GM19193 (cell line): ENCODE measurements at regions not wholly inside any gene's neighbourhood (a gene's known extent, or its start where the extent isn't known, plus 50 kb on each side); places are given as distances from the start of the nearest gene placed in this dataset.

ENCODE experiments used
- POLR2A ChIP-seq: IDR thresholded peaks from 4 replicates; pipeline ENCODE4 v1.6.1; 2011; ENCODE audit not compliant: insufficient read depth, insufficient read length; ENCODE audit errors: extremely low read depth

GRCh38 chr6:112881828-112882780 is 535.0 kb downstream of the RFPL4B start:
- no peak for TF ChIP-seq POLR2A

GRCh38 chr6:112883095-112883494 is 536.0 kb downstream of the RFPL4B start:
- TF ChIP-seq POLR2A, result no peak

GRCh38 chr6:112886415-112886814 is 539.3 kb downstream of the RFPL4B start:
- TF ChIP-seq POLR2A, result no peak

DNA sequence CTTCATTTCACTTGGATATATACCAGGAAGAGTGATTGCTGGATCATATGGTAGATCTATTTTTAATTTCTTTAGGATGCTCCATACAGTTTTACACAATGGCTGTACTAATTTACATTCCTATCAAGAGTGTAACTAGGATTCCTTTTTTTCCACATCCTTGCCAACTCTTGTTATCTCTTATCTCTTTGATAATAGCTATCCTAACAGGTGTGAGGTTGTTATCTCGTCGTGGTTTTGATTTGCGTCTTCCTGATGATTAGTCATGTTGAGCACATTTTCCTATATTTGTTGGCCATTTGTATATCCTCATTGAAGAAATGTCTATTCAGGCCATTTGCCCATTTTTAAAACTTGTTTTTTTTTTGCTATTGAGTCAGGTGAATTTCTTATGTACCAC is 552.4 kb downstream of the RFPL4B start:
- no peak for TF ChIP-seq POLR2A

GRCh38 chr6:112903361-112903760 is 556.2 kb downstream of the RFPL4B start:
- TF ChIP-seq POLR2A, result no peak

DNA sequence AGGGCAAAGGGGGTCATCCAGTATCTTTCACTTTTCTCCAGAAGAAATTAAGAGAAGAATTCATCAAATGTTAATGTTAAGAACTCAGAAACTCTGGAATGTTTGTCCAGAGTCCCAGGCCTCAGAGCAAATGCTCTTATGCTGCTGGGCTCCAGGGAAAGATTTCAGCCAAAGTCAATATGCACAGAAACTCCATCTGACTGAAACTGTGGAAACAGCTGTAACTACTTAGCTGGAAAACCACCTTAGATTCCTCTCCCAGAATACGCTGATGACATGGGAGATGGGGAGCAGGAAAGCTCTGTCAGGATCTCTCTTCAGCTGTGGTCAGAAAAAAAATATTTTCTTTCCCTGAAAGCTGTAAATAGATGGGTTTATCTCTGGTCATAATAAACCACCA is 559.6 kb downstream of the RFPL4B start:
- TF ChIP-seq POLR2A, result no peak

- no peak for TF ChIP-seq POLR2A
Measured at GRCh38 chr6:112909781-112910180, 562.7 kb downstream of the RFPL4B start.

DNA sequence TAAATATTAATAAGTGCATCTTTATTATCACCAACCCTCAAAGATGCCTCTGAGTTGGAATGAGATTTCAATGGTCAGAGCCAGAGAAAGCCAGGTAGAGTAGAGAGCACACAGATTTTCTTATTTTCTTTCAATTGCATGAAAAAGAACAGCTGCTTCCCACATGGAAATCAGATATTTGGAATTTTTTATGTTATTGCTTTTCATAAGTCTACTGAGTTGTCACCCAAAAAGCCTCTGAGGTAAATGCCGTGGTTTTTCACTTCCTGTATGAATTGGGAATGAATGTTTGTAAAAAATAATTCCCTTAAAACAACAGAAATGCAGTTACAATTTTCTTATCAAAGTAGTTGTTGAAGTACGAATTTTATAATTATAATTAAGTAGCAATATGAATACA is 563.1 kb downstream of the RFPL4B start:
- TF ChIP-seq POLR2A, result no peak

DNA sequence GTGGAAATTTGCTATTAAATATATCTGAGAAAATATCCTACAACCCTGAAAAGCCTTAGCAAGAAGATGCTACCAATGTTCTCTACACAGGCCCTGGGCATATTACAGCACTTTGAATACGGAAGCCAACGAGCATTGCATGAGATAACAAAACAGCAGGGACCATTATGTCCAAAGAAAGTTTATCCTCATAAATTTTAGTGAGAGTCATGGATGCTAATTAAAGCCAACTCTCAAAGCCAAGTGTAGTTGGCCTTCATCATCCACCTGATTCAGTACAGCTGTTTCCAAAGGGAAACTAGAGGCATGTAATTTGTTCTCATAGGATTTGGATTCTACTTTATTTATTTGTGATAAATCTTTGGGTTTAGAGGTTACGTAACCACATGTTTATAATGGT is 564.8 kb downstream of the RFPL4B start:
- TF ChIP-seq POLR2A, result no peak

DNA sequence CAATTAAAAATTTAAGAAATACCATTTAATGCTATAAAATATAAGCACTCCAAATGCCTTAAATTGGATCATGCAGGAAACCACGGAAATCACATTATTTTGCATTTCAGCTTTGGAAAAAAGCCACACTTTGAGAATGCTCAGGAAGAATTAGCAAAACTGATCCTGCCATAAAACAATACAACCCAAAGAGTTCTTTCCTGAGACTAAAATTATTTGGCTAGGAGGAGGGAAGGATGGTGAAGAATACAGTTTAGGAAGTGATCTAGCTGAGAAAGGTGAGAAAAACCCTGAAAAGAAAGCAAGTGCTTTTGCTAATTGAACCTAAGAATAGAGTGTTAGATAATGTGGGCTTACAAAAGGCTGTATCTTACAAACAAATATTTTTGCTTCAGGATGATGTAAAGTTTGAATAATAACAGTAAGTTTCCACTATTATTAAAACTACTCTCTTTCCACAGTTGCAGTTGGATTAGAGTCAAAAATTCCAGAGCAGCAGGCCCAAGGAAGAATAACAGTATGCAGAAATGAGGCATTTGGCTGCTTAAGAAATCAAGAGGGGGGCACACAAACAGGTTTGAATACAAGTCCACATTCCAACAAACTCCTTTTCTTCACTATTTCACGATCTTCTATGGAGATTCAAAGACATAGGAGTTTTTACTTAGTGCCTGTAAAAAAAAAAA is 565.4 kb downstream of the RFPL4B start:
- TF ChIP-seq POLR2A, result no peak

DNA sequence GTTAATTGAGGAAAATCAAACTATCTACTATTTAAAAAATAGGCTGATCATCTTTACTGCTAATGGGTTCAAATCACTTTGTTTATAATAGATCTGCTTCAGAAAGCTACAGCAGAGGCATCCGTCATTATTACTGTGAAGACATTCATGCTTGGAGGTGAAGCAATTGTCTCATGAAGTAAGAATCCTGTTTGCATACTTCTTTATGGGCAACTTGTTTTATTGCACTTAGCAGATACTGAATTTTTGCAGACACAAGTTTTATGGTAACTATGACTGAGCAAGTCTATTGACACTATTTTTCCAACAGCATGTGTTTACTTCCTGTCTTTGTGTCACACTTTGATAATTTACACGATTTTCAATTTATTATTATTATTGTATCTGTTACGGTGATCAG is 573.9 kb downstream of the RFPL4B start:
- no peak for TF ChIP-seq POLR2A

GRCh38 chr6:112923940-112924587 is 576.9 kb downstream of the RFPL4B start:
- TF ChIP-seq POLR2A, result no peak

DNA sequence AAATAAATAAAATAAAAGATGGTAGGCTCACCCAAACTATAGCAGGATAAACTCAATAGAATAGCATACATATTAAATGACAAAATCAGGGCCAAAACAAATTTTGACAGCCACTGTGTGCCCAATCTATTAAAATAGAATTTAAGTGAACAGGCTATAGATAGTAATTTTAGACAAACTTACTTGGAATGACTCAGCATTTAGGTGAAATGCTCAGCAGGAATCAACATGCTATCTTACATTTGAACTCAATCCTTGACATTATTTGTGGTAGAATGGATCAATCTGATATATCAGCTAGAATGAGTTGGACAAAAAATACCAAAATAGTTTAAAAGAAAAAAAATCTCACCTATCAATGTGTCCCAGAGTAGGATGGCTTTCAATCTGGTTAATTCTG is 578.6 kb downstream of the RFPL4B start:
- no peak for TF ChIP-seq POLR2A

- no peak for TF ChIP-seq POLR2A
Measured at GRCh38 chr6:112927641-112928320, 580.7 kb downstream of the RFPL4B start.

DNA sequence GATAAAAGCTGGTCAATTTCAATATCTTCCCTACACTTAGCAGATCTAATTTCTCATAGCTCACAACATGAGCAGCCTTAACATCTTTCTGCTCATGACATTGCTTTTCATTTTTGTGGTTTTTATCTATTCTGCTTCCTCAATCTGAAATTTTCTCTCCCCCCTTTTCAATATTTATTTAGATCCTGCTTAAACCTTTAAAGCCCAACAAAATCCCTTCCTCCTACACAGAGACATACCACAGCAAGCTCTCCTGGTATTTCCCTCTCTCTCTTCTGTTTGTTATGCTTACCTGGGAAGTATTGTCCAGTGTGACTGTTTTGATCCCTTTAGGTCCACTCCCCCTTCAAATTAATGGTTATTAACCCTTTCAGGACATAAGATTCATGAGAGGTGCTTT is 582.5 kb downstream of the RFPL4B start:
- TF ChIP-seq POLR2A, result no peak
